VCaP (cell line): ENCODE measurements at regions not wholly inside any gene's neighbourhood (a gene's known extent, or its start where the extent isn't known, plus 50 kb on each side); places are given as distances from the start of the nearest gene placed in this dataset.
"Not testable (repeated sequence)": the region's sequence is repeated elsewhere in the genome, so short reads cannot be mapped to it uniquely, and the experiment has no call there.

Experiments
- H3K27ac ChIP-seq: fragments of 450-650 bp; 2 replicates; pipeline ENCODE4 v1.5.1; 2017
- TF ChIP-seq, protein P1 (sequence below): fragments of 450-650 bp; conservative IDR thresholded peaks from 2 replicates; pipeline ENCODE4 v1.5.1; 2017; ENCODE audit warnings: mild to moderate bottlenecking, moderate library complexity

DNA sequence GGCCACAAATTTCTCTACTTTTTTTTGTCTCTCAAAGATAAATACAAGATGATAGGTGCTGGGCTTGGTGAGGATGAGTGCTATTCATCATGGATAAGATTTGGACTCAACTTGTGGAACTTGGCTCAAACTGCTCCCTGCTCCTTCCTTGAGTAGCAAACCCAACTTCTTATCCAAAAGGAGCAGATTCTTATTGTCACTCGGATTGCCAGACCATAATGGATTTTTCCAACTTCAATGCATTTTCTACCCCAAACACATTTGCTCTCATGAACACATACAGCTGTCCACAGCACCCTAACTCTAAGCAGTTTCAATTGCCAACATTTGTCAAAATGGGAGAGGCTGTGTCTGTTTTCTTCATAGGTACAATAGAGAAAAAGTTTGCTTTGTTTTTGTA lies 99.5 kb upstream of the APCDD1 start:
- TF ChIP-seq, protein P1, sequence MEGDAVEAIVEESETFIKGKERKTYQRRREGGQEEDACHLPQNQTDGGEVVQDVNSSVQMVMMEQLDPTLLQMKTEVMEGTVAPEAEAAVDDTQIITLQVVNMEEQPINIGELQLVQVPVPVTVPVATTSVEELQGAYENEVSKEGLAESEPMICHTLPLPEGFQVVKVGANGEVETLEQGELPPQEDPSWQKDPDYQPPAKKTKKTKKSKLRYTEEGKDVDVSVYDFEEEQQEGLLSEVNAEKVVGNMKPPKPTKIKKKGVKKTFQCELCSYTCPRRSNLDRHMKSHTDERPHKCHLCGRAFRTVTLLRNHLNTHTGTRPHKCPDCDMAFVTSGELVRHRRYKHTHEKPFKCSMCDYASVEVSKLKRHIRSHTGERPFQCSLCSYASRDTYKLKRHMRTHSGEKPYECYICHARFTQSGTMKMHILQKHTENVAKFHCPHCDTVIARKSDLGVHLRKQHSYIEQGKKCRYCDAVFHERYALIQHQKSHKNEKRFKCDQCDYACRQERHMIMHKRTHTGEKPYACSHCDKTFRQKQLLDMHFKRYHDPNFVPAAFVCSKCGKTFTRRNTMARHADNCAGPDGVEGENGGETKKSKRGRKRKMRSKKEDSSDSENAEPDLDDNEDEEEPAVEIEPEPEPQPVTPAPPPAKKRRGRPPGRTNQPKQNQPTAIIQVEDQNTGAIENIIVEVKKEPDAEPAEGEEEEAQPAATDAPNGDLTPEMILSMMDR: no peak
- H3K27ac ChIP-seq: no peak overlapping the region

DNA sequence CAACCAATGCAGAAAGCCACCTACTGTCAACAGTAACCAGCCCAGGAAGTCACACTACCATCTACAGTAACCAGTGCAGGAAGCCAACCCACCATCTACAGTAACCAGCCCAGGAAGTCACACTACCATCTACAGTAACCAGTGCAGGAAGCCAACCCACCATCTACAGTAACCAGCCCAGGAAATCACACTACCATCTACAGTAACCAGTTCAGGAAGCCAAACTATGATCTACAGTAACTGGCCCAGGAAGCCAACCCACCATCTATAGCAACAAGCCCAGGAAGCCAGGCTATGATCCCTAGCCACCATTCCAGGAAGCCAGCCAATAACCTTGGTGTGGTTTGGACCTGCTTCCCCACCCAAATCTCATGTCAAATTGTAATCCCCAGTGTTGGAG lies 97.4 kb upstream of the APCDD1 start:
- not testable (repeated sequence) for H3K27ac ChIP-seq

DNA sequence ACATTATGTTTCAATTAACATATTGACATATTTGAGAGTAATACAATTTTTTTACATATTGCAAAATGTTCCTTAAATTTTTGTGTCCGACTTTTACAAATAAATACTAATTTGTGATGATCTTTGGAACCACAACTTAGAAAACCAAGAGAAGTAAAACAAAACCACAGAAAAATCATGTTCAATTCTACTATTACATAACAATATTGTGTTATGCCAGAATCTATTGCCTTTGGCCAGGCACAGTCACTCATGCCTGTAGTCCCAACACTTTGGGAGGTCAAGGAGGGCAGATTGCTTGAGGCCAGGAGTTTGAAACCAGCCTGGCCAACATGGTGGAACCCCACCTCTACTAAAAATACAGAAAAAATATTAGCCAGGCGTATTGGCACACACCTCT lies 92.8 kb upstream of the APCDD1 start:
- no peak overlapping the region for H3K27ac ChIP-seq
- TF ChIP-seq, protein P1: no peak

DNA sequence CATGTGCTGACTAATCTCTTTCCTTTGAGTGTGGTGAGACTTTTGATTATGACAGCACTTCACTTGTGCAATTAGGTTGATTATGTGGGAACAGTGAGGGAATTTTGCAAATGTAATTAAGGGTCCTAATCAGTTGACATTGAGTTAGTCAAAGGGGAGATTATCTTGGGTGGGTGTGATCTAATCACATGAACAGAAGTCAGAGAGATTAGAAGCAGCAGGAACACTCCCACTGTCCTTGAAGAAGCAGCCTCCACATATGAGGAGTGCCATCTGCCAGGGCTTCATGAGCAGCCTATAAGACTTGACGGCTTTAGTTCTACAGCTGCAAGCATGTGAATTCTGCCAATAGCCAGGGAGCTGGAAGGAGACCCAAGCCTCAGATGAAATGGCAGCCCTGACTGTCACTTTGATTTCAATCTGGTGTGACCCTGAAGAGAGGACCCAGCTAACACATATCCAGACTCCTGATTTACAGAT lies 89.4 kb upstream of the APCDD1 start:
- no peak overlapping the region for H3K27ac ChIP-seq
- TF ChIP-seq, protein P1: no peak

DNA sequence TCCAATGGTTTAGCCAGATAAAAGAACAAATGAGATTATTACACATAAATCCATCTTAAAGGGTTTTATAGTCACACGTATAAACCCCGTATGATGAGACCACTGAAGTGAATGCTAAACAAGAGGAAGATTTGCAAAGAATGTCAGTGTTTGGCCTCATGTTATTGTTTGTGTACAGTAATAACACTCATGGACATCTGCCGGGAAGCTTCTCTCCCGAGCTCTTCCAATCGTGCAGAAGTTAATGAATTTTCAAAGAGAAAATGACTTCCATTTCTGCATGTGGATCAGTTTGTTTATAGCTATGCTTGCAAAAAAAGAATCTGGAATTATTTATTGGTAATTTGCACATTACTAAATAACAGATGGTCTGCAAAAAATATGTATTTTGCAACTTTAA lies 88.5 kb upstream of the APCDD1 start:
- H3K27ac ChIP-seq: no peak overlapping the region
- TF ChIP-seq, protein P1: no peak

DNA sequence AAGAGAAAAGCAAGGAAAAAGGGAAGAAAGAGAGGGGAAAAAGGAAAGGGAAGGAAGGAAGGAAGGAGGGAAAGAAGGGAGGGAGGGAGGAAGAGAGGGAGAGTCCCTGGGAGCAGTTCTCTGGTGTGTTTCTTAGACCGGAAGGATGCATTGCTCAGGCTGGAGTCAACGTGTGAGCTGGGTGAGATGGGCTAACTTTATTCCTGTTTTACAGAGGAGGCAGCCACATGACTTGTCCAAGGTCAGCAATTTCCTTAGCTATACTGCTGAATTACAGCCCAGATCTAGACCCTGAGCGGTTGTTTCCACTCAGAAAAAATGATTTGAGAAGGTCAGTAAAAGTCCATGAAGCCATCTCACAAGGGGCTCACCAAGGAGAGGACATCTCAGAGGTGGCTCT lies 86.6 kb upstream of the APCDD1 start:
- no peak overlapping the region for H3K27ac ChIP-seq
- TF ChIP-seq, protein P1: no peak

DNA sequence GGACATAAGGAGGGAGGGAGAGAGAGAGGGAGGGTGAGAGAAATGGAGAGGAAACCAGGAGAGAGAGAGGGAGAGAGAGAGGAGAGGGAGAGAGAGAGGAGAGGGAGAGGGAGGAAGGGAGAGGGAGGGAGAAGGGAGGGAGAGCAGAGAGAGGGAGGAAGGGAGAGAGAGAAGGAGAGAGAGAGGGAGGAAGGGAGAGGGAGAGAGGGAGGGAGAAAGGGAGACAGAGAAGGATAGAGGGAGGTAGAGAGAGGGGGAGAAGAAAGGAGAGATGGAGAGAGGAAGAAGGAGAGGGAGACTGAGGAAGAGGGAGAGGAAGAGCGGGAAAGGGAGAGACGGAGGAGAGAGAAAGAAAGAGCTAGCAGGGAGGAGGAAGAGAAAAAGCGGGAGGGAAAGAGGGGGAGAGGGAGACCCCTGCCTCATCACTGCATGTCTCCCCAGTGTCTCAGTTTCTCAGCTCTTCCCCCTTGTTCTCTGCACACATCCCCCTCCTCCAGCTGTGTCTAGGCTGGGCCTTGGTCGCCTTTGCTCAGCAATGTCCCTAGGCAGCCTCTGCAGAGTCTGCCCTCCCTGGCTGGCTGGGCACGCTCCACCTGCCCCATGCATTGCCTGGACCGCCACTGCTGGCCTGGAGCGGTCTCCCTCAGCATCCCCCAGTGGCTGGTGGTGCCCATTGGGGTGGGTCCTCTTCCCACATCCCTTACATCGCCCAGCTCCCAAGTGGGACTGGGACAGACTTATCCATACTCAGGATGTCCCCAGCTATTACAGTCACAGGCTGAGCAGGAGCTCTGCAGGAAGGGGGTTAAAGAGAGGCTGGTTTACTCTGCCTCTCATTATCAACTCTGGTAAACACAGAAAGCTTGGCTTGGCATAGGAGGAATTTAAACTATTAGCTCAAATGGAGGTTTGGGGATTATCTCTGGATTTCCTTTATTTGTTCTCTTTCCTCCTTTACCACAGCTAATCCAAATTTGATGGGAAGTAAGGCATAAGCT lies 85.7 kb upstream of the APCDD1 start:
- TF ChIP-seq, protein P1: no peak
- H3K27ac ChIP-seq: no peak overlapping the region

DNA sequence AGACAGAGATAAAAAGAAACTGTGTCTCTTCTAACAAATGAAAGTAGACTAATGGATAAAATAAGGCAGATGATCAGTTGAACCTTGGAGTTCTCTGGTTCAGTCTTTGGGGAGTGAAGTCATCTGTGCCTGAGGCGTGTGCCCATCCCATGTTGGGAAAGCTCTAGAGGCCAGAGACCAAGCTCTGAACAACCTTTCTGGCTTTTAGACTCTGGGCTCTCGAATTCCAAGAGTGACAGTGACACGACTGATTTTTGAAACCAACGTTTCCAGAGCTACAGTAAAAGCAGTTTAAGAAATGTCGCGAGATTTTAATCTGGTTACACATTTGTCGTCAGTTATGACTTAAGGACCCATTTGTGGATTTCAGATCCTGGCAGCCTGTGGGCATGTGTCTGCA lies 83.7 kb upstream of the APCDD1 start:
- TF ChIP-seq, protein P1: no peak
- H3K27ac ChIP-seq: no peak overlapping the region
